GM18526 (cell line): ENCODE measurements at regions not wholly inside any gene's neighbourhood (a gene's known extent, or its start where the extent isn't known, plus 50 kb on each side); places are given as distances from the start of the nearest gene placed in this dataset.

Experiments used
- POLR2A ChIP-seq: IDR thresholded peaks from 3 replicates; pipeline ENCODE4 v1.6.1; 2011; ENCODE audit not compliant: insufficient read length; ENCODE audit errors: extremely low read depth

DNA sequence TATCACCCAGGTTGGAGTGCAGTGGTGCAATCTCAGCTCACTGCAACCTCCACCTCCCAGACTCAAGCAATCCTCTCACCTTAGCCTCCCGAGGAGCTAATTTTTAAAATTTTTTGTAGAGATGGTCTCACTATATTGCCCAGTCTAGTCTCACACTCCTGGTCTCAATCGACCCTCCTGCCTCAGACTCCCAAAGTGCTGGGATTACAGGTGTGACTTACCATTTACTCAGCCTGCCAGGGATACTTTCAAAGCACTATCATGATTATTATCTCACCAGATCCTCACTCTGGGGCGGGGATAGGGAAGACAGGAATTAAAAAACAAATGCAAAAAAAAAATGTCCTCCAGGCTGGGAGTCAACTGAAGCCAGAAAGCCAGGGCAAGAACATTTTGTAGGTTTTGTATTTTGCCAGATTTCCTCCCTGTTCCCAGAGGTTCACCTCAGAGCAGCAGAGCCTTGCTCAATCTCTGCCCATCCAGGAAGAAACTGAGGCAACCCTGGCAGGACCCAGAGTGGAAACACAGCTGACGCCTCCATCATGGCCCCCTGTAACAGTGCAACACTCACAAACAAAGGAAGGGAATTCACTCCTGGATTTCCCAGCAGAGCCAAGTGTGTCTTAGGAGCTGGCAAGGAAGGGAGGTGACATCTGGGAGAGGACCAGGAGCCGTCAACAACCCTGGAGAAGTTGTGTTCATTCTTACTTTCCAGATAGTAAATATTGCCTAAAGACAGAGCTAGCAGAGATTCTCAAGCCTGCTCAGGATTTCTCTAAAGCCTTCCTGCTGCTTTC is 73.9 kb downstream of the IRF2BPL start:
- no peak for TF ChIP-seq POLR2A

DNA sequence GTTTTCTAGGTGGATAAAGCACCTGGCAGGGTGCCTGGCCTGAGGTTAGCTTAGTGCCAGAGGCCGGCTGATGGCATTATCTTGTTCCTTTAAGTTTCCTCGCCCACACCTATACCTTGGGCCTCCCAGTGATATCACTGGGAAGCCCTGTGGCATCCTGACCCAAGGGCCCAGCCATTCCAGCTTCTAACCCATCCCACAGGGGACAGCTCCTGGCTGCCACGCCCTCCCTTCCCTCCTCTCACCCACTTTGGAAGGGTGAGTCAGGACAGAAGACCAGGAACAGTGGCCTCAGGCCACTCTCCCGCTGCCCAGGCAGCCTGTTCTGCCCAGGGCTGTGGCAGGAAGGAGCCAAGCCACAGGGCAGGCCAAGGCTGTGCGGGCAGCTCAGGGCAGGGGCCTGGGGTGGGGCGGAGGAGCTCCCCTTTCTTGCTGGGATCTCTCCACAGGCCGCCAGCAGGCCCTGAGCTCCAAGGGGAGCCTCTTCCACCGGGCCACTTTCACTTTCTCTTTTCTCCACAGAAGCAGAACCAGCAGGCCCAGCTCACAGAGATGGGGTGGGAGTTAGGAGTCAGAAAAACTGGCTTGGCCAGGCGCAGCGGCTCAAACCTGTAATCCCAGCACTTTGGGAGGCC is 75.1 kb downstream of the IRF2BPL start:
- no peak for TF ChIP-seq POLR2A

DNA sequence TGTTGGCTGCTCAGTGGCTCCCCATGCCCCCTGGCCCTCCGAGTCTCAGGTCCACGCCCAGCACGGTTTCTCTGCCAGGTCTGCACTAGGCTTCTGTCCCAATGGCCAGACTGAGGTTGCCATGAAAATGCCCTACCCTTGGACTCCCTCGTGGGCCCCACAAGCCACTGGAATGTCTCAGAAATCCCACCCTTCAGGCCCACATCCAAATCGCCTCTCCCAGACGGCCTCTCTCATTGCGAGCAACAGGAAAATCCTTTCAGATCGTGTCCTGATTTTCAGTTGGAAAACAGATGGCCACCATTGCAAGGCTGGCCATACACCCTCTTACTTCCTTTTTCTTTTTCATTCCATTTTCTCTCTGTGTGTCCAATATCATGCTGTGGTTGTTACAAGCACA is 77.3 kb downstream of the IRF2BPL start:
- no peak for TF ChIP-seq POLR2A

DNA sequence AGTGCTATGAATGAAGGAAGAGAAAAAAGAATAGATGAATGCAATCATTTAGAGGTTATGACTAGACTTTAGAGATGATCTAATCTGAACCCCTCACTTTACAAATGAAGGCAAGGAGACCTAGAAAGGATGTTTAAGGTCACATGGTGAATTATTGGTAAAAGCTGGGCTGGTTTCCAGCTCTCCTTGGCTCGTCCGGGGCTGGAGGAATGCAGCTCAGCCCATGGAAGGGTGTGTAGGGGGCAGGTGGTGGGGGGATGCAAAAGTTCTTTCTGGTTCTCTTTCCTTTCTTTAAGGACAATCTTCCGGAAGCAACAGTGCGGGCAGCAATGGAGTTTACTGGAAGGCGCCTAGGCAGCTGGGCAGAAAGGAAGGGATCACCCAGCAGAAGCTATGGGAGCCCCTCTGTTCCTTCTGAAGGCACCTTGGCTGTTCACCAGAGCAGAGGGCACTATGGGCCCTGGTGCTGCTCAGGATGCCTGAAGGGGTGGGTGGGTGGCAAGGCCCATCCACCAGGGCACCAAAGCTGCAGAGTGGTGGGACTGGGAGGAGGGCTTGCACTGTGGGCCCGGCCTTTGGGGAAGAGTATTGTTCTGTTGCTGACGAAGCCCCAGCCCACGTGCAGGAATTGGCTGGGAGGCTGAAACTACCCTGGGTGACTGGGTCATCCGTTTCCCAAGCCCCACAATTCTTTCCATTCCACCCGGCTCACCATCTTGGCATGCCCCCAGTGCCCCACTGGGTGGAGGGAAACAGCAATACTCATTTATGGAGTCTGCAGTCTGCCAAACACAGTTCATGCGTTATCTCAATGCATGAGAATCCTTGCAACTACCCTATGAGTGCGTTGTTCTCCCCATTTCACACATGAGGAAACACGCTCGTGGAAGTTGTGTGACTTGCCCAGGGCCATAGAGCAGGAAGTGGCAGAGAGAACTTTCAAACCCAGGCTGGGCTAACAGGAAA is 78.2 kb downstream of the IRF2BPL start:
- no peak for TF ChIP-seq POLR2A

DNA sequence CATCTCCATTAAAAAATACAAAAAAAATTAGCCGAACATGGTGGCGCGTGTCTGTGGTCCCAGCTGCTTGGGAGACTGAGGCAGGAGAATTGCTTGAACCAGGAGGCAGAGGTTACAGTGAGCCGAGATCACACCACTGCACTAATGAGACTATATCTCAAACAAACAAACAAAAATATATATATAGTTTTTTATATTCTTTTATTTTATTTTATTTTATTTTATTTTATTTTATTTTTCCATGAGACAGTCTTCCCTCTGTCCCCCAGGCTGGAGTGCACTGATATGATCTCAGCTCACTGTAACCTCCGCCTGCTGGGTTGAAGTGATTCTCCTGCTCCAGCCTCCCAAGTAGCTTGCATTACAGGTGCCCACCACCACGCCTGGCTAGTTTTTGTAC is 79.5 kb downstream of the IRF2BPL start:
- TF ChIP-seq POLR2A, result no peak

DNA sequence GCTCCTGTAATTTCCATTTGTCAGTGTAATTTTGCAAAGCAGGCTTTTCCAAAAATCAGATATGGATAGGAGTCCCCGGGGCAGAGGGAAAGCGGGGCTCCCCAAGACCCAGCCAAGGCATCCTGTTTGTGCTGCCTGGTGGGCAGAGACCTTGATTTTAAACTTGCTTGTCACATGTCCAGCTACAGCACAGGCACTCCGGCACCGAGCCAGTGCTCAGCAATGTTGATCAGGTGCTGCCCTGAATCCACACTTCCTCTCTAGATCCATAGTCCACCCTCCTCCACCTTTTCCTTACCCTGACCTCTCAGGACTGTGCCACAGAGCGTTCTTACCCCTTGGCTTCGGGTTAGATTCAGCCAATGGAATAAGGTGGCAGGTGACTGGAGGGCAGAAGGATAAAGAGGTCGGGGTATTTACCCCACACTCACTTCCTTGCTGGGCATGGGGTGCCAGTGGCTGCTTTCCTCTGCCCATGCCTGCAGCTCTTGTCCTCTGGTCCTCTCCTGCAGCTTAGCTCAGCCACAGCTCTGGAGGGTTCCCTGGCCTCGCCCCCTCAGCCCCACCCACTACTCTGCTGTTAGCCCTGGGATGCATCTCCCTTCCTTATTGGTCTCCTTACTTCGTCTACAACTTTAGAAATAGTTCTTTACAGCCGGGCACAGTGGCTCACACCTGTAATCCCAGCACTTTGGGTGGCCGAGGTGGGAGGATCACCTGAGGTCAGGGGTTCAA is 80.1 kb downstream of the IRF2BPL start:
- no peak for TF ChIP-seq POLR2A

DNA sequence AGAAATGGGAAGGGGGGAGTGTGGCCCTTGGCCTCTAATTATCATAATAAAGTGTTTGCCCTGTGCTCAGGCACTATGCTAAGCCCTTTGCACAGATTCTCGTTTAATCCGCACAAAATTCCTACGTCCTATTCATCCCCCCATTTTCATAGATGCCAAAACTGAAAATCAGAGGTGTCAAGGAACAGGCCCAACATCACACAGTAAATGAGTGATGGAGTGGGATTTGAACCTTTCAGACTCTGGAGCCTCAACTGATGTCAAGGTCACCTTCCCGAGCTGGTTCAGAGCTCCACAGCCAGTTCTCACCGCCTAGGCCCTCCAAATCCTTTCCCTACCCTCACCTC is 80.7 kb downstream of the IRF2BPL start:
- no peak for TF ChIP-seq POLR2A

DNA sequence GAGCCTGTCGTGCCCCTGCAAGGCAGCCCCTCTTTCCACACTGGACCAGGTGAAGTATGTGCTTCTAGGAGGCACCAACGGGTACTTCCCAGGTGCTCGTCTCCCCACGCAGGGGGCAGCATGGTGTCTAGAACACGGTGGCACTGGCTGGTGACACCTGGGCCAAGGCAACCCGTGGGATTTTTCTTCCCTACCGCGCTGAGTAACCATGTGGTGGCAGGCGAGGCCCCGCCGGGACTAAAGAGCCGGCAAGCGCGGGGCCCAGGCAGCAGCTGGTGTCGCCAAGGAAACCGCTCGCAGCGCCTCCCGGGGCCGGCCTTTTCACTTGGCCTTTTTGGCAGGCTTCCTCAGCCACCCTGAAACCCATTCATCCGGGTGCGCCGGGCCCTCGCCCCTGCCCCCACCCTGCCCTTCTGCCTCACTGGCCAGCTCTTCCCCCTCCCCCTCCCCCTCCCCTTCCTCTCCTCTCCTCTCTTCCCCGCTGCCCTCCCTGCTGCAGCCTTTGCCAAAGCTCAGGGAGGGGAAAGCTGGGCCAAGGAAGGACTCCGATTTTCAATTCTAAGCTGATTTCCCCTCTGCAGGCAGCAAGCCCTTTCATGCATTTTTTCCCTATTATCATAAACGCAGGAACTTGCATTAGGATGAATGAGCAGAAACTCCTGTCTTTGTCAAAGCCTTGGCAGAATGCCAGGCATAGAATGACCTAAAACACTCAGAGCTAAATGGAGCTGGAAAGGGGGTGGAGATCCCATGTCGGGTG is 81.2 kb downstream of the IRF2BPL start:
- TF ChIP-seq POLR2A, result no peak

DNA sequence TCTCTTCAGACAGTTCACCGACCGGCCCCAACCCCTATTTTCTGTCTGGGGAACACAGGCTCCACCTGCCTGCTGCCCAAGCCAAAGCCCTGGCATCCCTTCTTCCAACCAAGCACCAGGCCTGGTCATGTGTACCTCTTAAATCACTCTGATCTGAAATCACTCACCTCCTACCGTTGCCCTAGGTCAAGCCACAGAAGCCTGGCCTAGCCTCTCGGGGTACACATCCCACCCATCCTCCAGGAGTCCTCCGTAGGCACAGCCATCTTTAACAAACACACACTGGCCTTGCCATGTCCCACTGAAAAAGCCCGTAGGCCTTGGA is 81.8 kb downstream of the IRF2BPL start:
- TF ChIP-seq POLR2A, result no peak

DNA sequence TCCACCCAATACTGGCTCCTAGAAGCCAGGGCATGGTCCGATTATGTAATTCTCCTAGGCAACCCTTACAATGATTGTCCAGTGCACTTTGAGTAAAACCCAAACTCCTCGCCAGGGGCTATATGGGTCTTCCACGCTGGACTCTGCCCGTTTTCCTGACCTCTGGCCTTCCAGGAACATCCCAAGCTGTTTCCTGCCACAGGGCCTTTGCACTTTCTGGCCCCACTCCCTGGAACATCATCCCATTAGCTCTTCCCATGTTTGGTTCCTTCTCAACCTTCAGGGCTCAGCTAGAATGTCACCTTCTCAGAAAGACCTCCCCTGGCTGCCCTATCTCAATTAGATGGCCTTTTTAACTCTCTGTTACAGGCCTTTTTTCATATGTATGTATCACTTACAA is 85.4 kb downstream of the IRF2BPL start:
- no peak for TF ChIP-seq POLR2A

DNA sequence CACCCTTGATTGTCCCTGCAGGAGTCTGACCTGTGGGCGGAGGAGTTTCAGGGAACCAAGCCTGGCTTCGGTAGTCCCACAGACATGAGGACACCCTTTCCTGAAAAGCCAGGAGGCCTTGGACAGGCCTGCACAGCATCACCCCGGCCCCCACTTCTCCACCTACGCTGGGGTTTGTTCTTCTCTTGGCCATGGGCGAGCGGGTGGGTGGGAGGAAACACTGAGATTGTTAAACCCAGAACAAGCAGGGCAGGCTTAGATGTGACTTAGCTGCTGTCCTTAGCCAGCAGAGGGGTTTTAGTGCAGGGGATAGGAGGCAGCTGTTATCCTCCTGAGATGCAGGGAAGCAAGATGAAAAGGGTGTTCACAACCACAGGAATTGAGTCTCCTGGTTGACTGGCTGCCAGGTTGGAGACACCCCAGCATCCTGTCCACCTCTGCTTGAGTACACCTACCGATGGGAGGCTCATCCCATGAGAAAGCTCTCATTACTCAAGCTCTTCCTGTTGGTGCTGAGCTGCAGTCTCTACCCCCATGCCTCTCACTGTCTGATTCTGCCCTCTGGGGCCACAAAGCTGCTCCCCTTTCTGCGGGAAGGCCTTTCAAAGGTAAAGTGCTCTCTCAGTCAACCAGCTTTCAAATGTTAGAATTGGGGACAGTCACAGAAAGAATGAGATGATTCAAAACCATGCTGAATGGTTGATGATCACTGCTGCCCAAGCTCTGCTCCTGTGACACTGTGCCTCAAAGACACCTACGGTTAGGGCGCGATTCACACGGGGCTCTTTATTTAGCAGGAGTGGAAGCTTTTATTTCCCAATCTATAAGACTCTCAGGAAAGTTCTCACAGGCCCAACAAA is 86.3 kb downstream of the IRF2BPL start:
- no peak for TF ChIP-seq POLR2A

DNA sequence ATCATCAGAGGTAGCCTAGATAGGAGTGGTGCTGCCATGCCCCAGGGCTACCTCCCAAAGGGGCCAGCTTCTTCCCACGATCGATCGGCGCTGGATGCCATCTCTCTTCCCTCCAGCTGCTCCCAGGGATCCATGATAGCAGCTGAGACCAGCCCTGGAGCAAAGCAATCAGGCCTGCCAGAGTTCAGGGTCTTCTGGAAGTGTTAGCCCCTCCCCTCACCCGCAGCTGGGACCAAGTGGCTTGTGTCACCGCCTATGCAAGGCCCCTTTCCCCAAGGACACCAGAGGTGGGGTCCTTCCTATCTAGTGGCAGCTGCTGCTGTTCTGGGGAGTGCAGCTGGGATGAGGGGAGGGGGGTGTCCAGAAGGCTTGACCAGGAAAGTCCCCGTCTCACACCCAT is 87.0 kb downstream of the IRF2BPL start:
- no peak for TF ChIP-seq POLR2A

DNA sequence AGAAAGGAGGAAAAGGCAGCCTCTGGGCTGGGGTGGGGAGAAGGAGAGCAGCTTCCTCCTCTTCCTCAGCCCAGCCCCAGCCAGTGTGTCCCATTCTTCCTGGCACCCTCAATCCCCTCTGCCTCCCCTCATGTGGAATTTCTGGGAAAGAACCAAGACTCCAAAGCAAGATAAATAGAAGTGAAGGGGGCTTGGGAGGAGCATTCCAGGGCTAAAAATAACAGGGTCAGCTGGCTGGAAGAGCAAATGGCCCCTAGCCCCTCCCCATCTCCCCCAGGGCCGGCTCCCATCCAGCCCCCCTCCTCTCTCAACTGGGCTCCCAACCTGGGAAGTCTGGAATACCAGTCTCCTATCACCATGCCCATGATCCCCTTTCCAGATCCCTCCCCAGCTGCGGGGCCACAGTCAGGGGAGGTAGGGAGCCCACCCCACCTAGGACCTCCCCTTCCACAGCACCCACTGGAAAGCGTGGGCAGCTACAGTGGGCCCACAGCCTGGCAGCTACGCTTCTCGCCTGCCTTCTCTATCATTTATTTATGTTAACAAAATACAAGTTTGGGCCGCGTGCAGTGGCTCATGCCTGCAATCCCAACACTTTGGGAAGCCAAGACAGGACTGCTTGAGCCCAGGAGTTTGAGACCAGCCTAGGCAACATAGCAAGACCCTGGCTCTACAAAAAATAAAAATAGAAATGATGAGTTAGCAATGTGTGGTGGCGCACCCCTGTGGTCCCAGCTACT is 88.3 kb downstream of the IRF2BPL start:
- TF ChIP-seq POLR2A, result no peak
